ENCODE measurements at regions not wholly inside any gene's neighbourhood (a gene's known extent, or its start where the extent isn't known, plus 50 kb on each side); places are given as distances from the start of the nearest gene placed in this dataset.

DNA sequence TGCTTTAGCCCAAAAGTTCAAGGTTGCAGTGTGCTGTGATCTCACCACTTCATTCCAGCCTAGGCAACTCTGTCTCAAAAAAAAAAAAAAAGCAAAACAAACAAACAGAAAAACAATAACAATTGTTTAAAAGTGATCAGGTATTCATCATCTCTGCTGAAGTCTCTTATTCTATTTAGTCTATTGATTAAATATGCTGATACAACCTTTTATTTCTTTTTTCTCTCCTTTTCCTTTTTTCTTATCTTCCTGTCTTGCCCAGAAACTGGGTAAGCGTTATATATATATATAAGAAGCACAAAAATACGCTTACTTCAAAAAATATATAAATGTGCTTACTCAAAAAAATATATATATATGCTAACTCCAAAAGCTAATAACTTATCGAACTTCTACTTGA, 213.8 kb upstream of the EEA1 start:
- no peak for DNase-seq
- Mint-ChIP-seq H3K27ac (no peak overlapping the region), H3K4me1 (ENCODE audit: low read depth) (peaks cover 47% of the 10 kb centered on the region), H3K9me3 (no peaks in the 10 kb centered on the region), H3K4me3 (no peak overlapping the region), H3K27me3 (ENCODE audit: insufficient read depth) (no peaks in the 10 kb centered on the region; the same call in 1 of the 2 replicates), H3K36me3 (ENCODE audit: low read depth) (peaks cover 5% of the 10 kb centered on the region)
- TF ChIP-seq CTCF (IDR thresholded peaks at IDR 0.05): no peak

- peaks cover 5% of the 10 kb centered on the region for H3K36me3 Mint-ChIP-seq (ENCODE audit: low read depth)
- DNase-seq: peak; percentile 11
- H3K4me1 Mint-ChIP-seq (ENCODE audit: low read depth): peaks cover 47% of the 10 kb centered on the region
- no peak overlapping the region; the same call in 1 of the 2 replicates for H3K27ac Mint-ChIP-seq
- H3K27me3 Mint-ChIP-seq (ENCODE audit: insufficient read depth): peaks cover 2% of the 10 kb centered on the region; the same call in 1 of the 2 replicates
- H3K4me3 Mint-ChIP-seq: no peak overlapping the region; the same call in 1 of the 2 replicates
- no peak for TF ChIP-seq CTCF (IDR thresholded peaks at IDR 0.05)
- H3K9me3 Mint-ChIP-seq: no peaks in the 10 kb centered on the region
Observed at GRCh38 chr12:93144109-93144508, 215.0 kb upstream of the EEA1 start.

DNA sequence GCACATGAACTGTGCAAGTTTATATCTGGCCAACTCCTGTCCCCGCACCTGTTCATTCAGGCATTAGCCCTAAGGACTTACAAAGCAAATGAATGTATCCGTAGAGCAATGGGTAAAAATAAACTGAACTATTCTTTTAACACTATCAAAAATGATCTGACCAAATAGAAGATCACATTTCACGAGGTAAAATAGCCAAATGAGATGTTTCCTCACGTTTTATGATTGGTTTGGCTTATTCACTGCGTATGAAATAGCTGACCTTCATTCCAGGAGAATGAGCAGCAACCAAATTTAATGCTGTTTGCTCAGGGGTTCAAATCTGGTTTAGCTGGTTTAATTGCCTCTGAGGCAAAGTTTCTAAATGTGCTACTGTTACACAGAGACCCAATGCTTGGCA, 216.0 kb upstream of the EEA1 start:
- peaks cover 2% of the 10 kb centered on the region; the same call in 1 of the 2 replicates for H3K27me3 Mint-ChIP-seq (ENCODE audit: insufficient read depth)
- H3K4me1 Mint-ChIP-seq (ENCODE audit: low read depth): peaks cover 41% of the 10 kb centered on the region
- TF ChIP-seq CTCF (IDR thresholded peaks at IDR 0.05): no peak
- H3K36me3 Mint-ChIP-seq (ENCODE audit: low read depth): peaks cover 5% of the 10 kb centered on the region
- no peaks in the 10 kb centered on the region for H3K9me3 Mint-ChIP-seq
- no peak overlapping the region for H3K4me3 Mint-ChIP-seq
- peak overlapping the region; percentile 14; the same call in 1 of the 2 replicates for H3K27ac Mint-ChIP-seq
- peak; percentile 77 for DNase-seq

- Mint-ChIP-seq H3K4me1 (ENCODE audit: low read depth) (peaks cover 41% of the 10 kb centered on the region), H3K4me3 (no peak overlapping the region), H3K27me3 (ENCODE audit: insufficient read depth) (peaks cover 2% of the 10 kb centered on the region; the same call in 1 of the 2 replicates), H3K9me3 (no peaks in the 10 kb centered on the region), H3K27ac (no peak overlapping the region), H3K36me3 (ENCODE audit: low read depth) (peaks cover 5% of the 10 kb centered on the region)
- DNase-seq: no peak
- TF ChIP-seq CTCF (IDR thresholded peaks at IDR 0.05): no peak
Observed at GRCh38 chr12:93146263-93146939, 217.3 kb upstream of the EEA1 start.

- Mint-ChIP-seq H3K27ac (no peak overlapping the region), H3K27me3 (ENCODE audit: insufficient read depth) (peaks cover 2% of the 10 kb centered on the region; the same call in 1 of the 2 replicates), H3K4me3 (no peak overlapping the region), H3K9me3 (no peaks in the 10 kb centered on the region), H3K4me1 (ENCODE audit: low read depth) (peaks cover 41% of the 10 kb centered on the region), H3K36me3 (ENCODE audit: low read depth) (peaks cover 4% of the 10 kb centered on the region)
- DNase-seq: no peak
- TF ChIP-seq CTCF (IDR thresholded peaks at IDR 0.05): no peak
Observed at GRCh38 chr12:93146970-93147369, 217.9 kb upstream of the EEA1 start.
